ENCODE measurements at regions not wholly inside any gene's neighbourhood (a gene's known extent, or its start where the extent isn't known, plus 50 kb on each side); places are given as distances from the start of the nearest gene placed in this dataset.

DNA sequence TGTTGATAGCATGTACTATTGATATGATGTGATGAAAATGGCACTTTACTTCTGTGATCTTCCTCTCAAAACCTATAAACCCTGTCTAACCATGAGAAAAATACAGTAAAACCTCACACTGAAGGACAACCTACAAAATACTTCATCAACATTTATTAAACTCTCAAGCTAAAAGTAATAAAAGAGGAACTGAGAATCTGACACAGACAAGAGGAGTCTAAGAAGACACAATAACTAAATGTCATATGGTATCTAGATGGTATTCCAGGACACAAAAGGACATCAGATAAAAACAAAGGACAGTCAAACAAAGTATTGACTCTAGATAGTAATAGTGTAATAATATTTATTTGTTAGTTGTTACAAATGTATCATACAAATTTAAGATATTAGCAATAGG lies 655.3 kb downstream of the SH3BGRL start:
- TF ChIP-seq MYC (IDR thresholded peaks at IDR 0.05; ENCODE audit: low read depth, low read length) = no peak
- no peak for TF ChIP-seq POLR2A (IDR thresholded peaks at IDR 0.05; ENCODE audit: extremely low read depth, insufficient read length)
- TF ChIP-seq, protein P1, sequence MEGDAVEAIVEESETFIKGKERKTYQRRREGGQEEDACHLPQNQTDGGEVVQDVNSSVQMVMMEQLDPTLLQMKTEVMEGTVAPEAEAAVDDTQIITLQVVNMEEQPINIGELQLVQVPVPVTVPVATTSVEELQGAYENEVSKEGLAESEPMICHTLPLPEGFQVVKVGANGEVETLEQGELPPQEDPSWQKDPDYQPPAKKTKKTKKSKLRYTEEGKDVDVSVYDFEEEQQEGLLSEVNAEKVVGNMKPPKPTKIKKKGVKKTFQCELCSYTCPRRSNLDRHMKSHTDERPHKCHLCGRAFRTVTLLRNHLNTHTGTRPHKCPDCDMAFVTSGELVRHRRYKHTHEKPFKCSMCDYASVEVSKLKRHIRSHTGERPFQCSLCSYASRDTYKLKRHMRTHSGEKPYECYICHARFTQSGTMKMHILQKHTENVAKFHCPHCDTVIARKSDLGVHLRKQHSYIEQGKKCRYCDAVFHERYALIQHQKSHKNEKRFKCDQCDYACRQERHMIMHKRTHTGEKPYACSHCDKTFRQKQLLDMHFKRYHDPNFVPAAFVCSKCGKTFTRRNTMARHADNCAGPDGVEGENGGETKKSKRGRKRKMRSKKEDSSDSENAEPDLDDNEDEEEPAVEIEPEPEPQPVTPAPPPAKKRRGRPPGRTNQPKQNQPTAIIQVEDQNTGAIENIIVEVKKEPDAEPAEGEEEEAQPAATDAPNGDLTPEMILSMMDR (IDR thresholded peaks at IDR 0.05; ENCODE audit: low read depth, low read length) = no peak
- no peak for TF ChIP-seq MAX (IDR thresholded peaks at IDR 0.05; ENCODE audit: low read depth, low read length)
- DNase-seq (ENCODE audit: low read depth) = no peak
- H3K4me3 ChIP-seq (ENCODE audit: low read depth, low read length) = no peak overlapping the region

DNA sequence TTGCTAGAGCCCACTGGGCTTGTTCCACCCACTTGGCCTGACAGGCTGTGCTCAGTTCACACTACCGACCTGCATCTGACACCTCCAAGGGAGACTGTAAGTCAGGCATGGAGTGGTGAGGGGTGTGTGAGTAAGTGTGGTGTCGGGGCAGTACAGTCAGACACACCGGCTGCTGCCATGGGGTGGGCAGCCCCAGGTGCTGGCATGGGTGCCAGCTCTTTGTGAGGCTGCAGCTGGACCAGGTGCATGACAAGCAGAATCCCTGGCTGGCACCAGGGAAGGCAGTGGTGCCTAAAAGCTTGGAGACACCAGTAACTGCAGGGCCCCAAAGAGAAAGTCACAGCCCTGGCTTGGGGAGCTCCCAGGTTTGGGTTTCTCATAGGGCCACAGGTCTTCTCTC lies 665.0 kb downstream of the SH3BGRL start:
- TF ChIP-seq MAX (IDR thresholded peaks at IDR 0.05; ENCODE audit: low read depth, low read length) (no peak), POLR2A (IDR thresholded peaks at IDR 0.05; ENCODE audit: extremely low read depth, insufficient read length) (no peak), MYC (IDR thresholded peaks at IDR 0.05; ENCODE audit: low read depth, low read length) (no peak)
- TF ChIP-seq, protein P1 (IDR thresholded peaks at IDR 0.05; ENCODE audit: low read depth, low read length) = no peak
- DNase-seq (ENCODE audit: low read depth) = no peak
- H3K4me3 ChIP-seq (ENCODE audit: low read depth, low read length) = no peak overlapping the region

- DNase-seq (ENCODE audit: low read depth) = no peak
- no peak overlapping the region for H3K4me3 ChIP-seq (ENCODE audit: low read depth, low read length)
- no peak for TF ChIP-seq MYC (IDR thresholded peaks at IDR 0.05; ENCODE audit: low read depth, low read length)
- no peak for TF ChIP-seq MAX (IDR thresholded peaks at IDR 0.05; ENCODE audit: low read depth, low read length)
- TF ChIP-seq, protein P1 (IDR thresholded peaks at IDR 0.05; ENCODE audit: low read depth, low read length) = no peak
Measured at GRCh38 chrX:81868979-81869378, 667.1 kb downstream of the SH3BGRL start.

GRCh38 chrX:81874807-81875206 lies 672.9 kb downstream of the SH3BGRL start:
- DNase-seq (ENCODE audit: low read depth) = no peak
- TF ChIP-seq MYC (IDR thresholded peaks at IDR 0.05; ENCODE audit: low read depth, low read length) = no peak
- TF ChIP-seq MAX (IDR thresholded peaks at IDR 0.05; ENCODE audit: low read depth, low read length) = no peak
- TF ChIP-seq, protein P1 (IDR thresholded peaks at IDR 0.05; ENCODE audit: low read depth, low read length) = no peak
- TF ChIP-seq POLR2A (IDR thresholded peaks at IDR 0.05; ENCODE audit: extremely low read depth, insufficient read length) = no peak
- H3K4me3 ChIP-seq (ENCODE audit: low read depth, low read length) = no peak overlapping the region

GRCh38 chrX:81875800-81876199 lies 673.9 kb downstream of the SH3BGRL start:
- H3K4me3 ChIP-seq (ENCODE audit: low read depth, low read length) = no peak overlapping the region
- TF ChIP-seq MYC (IDR thresholded peaks at IDR 0.05; ENCODE audit: low read depth, low read length) (no peak), MAX (IDR thresholded peaks at IDR 0.05; ENCODE audit: low read depth, low read length) (no peak), POLR2A (IDR thresholded peaks at IDR 0.05; ENCODE audit: extremely low read depth, insufficient read length) (no peak)
- TF ChIP-seq, protein P1 (IDR thresholded peaks at IDR 0.05; ENCODE audit: low read depth, low read length) = no peak
- no peak for DNase-seq (ENCODE audit: low read depth)

DNA sequence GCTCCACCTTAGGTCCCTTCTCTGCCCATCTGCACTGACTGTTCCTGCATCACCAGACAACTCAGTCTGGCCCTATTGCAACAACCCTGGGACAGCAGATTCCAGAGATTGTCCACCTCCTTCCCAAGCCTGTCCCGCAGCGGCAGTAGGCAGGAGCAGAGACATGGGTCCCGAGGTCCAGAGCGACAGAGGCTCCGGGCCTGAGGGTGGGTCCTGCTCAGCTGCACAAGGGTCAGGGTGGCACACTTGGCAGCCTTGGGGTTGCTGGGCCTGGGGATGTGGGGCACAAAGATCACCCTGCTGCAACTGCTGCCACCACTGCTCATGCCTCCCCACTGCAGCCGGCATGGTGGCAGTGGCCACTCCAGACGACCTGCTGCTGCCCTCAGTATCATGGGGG lies 674.5 kb downstream of the SH3BGRL start:
- TF ChIP-seq POLR2A (IDR thresholded peaks at IDR 0.05; ENCODE audit: extremely low read depth, insufficient read length) (no peak), MYC (IDR thresholded peaks at IDR 0.05; ENCODE audit: low read depth, low read length) (no peak), MAX (IDR thresholded peaks at IDR 0.05; ENCODE audit: low read depth, low read length) (no peak)
- TF ChIP-seq, protein P1 (IDR thresholded peaks at IDR 0.05; ENCODE audit: low read depth, low read length) = no peak
- DNase-seq (ENCODE audit: low read depth) = no peak
- no peak overlapping the region for H3K4me3 ChIP-seq (ENCODE audit: low read depth, low read length)
